ENCODE measurements at regions not wholly inside any gene's neighbourhood (a gene's known extent, or its start where the extent isn't known, plus 50 kb on each side); places are given as distances from the start of the nearest gene placed in this dataset.
"Not testable (repeated sequence)": the region's sequence is repeated elsewhere in the genome, so short reads cannot be mapped to it uniquely, and the experiment has no call there.

DNA sequence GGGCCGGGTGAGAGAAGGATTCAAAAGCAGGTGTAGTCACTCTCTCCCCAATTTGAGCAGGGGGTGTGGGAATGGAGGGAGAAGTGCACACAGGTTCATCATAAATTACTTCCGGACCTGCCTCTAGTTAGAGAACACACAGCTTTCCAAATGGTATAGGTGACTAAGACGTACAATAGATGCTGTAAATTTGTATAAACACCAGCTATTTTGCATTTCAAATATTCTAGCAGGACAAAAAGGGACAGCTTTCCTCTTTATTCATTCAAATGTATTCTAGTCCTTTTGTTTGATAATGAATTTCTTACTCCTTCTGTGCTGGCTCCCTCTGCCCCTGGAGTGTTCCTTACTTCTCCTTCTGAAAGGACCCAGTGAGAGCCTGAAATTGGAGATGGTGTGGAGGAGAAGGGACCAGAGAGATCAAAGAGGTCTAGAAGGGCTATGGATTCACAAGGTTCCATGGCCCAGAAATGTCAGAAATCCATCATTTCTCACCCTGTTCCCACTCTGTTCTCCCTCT, 53.2 kb upstream of the SH3BP4 start:
- Histone ChIP-seq H4K20me1 (ENCODE audit: low read length) (no peaks in the 10 kb centered on the region), H3K27ac (ENCODE audit: low read length) (no peak overlapping the region), H3K9me3 (ENCODE audit: low read length) (no peaks in the 10 kb centered on the region), H3K9me2 (replicated peaks; ENCODE audit: low read length) (no peaks in the 10 kb centered on the region), H3K79me2 (ENCODE audit: low read length) (no peaks in the 10 kb centered on the region), H3K27me3 (ENCODE audit: low read length) (no peaks in the 10 kb centered on the region), H3K36me3 (ENCODE audit: low read depth, low read length) (no peaks in the 10 kb centered on the region), H3K4me2 (ENCODE audit: low read length) (no peak overlapping the region), H3K4me3 (ENCODE audit: low read length) (no peak overlapping the region), H2AFZ (ENCODE audit: low read length) (no peak overlapping the region), H3F3A (ENCODE audit: low read length, unreplicated experiment) (no peaks in the 10 kb centered on the region), H3K4me1 (ENCODE audit: insufficient read depth, low read length) (no peaks in the 10 kb centered on the region), H3K9ac (ENCODE audit: low read length) (no peak overlapping the region)
- TF ChIP-seq EZH2 (IDR thresholded peaks at IDR 0.05; ENCODE audit: low read length, unreplicated experiment): no peak
- no peak for TF ChIP-seq EZH2phosphoT487 (IDR thresholded peaks at IDR 0.05; ENCODE audit: borderline replicate concordance, low read length)
- TF ChIP-seq, protein P1, sequence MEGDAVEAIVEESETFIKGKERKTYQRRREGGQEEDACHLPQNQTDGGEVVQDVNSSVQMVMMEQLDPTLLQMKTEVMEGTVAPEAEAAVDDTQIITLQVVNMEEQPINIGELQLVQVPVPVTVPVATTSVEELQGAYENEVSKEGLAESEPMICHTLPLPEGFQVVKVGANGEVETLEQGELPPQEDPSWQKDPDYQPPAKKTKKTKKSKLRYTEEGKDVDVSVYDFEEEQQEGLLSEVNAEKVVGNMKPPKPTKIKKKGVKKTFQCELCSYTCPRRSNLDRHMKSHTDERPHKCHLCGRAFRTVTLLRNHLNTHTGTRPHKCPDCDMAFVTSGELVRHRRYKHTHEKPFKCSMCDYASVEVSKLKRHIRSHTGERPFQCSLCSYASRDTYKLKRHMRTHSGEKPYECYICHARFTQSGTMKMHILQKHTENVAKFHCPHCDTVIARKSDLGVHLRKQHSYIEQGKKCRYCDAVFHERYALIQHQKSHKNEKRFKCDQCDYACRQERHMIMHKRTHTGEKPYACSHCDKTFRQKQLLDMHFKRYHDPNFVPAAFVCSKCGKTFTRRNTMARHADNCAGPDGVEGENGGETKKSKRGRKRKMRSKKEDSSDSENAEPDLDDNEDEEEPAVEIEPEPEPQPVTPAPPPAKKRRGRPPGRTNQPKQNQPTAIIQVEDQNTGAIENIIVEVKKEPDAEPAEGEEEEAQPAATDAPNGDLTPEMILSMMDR (conservative IDR thresholded peaks at IDR 0.05; ENCODE audit: low read depth, low read length): no peak
- ChIA-PET CTCF (no interaction called here), POLR2A (ENCODE audit: unreplicated experiment) (no interaction called here)
- intact Hi-C loops (cut with micrococcal nuclease): no loop called here
- no TSS peak for BruUV-seq (replicated peaks)
- DNase-seq (no peak), ATAC-seq (no peak)

GRCh38 chr2:234888442-234888841, 63.4 kb upstream of the SH3BP4 start:
- H3K9me2 ChIP-seq (replicated peaks; ENCODE audit: low read length); H3K9ac ChIP-seq (ENCODE audit: low read length); DNase-seq; H3K4me1 ChIP-seq (ENCODE audit: insufficient read depth, low read length); H3K27ac ChIP-seq (ENCODE audit: low read length); H3K27me3 ChIP-seq (ENCODE audit: low read length); CTCF ChIA-PET; ATAC-seq; H3F3A ChIP-seq (ENCODE audit: low read length, unreplicated experiment); POLR2A ChIA-PET (ENCODE audit: unreplicated experiment); H3K4me3 ChIP-seq (ENCODE audit: low read length); H4K20me1 ChIP-seq (ENCODE audit: low read length); H3K9me3 ChIP-seq (ENCODE audit: low read length); BruUV-seq (replicated peaks); H3K36me3 ChIP-seq (ENCODE audit: low read depth, low read length); H2AFZ ChIP-seq (ENCODE audit: low read length); H3K79me2 ChIP-seq (ENCODE audit: low read length); H3K4me2 ChIP-seq (ENCODE audit: low read length): not testable (repeated sequence)
- intact Hi-C loops (cut with micrococcal nuclease): loop anchor here (10.0 kb wide), 1 partner anchor 166 kb away; no protein-coding TSS in a partner anchor

DNA sequence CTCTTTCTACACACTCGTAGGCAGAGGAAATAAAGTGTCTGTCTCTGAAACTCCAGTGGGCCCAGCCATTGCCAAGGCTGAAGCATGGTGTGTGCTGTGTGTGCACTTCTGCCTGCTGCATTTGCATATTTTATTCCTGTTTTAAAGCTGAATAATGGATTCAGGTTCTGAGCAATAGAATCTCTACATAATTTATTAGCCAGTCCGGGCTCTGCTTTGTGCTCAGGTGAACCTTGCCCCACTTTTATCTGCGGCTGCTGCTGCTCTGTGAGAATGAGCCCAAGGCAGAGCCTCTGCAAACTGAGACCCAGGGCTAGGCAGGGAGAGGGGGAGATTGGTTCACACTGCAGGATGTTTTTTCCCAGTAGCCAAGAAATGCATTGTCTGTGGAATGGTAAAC, 64.6 kb upstream of the SH3BP4 start:
- H3F3A ChIP-seq (ENCODE audit: low read length, unreplicated experiment): no peaks in the 10 kb centered on the region
- intact Hi-C loops (cut with micrococcal nuclease): loop anchor here (10.0 kb wide), 1 partner anchor 168 kb away; no protein-coding TSS in a partner anchor
- H3K36me3 ChIP-seq (ENCODE audit: low read depth, low read length): no peaks in the 10 kb centered on the region
- H3K9me3 ChIP-seq (ENCODE audit: low read length): no peaks in the 10 kb centered on the region
- POLR2A ChIA-PET (ENCODE audit: unreplicated experiment): no interaction called here
- H3K27ac ChIP-seq (ENCODE audit: low read length): no peak overlapping the region
- no peaks in the 10 kb centered on the region for H3K27me3 ChIP-seq (ENCODE audit: low read length)
- H3K9ac ChIP-seq (ENCODE audit: low read length): no peak overlapping the region
- H3K4me2 ChIP-seq (ENCODE audit: low read length): no peak overlapping the region
- H3K79me2 ChIP-seq (ENCODE audit: low read length): no peaks in the 10 kb centered on the region
- no peaks in the 10 kb centered on the region for H3K9me2 ChIP-seq (replicated peaks; ENCODE audit: low read length)
- DNase-seq (no peak), ATAC-seq (no peak)
- CTCF ChIA-PET: no interaction called here
- H2AFZ ChIP-seq (ENCODE audit: low read length): no peak overlapping the region
- TF ChIP-seq EZH2 (IDR thresholded peaks at IDR 0.05; ENCODE audit: low read length, unreplicated experiment): no peak
- no peak for TF ChIP-seq EZH2phosphoT487 (IDR thresholded peaks at IDR 0.05; ENCODE audit: borderline replicate concordance, low read length)
- TF ChIP-seq, protein P1 (conservative IDR thresholded peaks at IDR 0.05; ENCODE audit: low read depth, low read length): no peak
- H4K20me1 ChIP-seq (ENCODE audit: low read length): no peaks in the 10 kb centered on the region
- no peak overlapping the region for H3K4me3 ChIP-seq (ENCODE audit: low read length)
- BruUV-seq (replicated peaks): no TSS peak
- peaks cover 6% of the 10 kb centered on the region for H3K4me1 ChIP-seq (ENCODE audit: insufficient read depth, low read length)
